ENCODE measurements at regions not wholly inside any gene's neighbourhood (a gene's known extent, or its start where the extent isn't known, plus 50 kb on each side); places are given as distances from the start of the nearest gene placed in this dataset.

- Histone ChIP-seq H3K27ac (no peak overlapping the region), H3K27me3 (replicated peaks) (no peaks in the 10 kb centered on the region), H3K36me3 (replicated peaks) (no peaks in the 10 kb centered on the region), H3K4me3 (ENCODE audit: low read depth, low read length) (no peak overlapping the region)
- no peak for DNase-seq
- TF ChIP-seq CTCF (IDR thresholded peaks at IDR 0.05; ENCODE audit: low read depth, low read length, missing control alignments): no peak
- in situ Hi-C loops (cut with HindIII; ENCODE audit: low pct_ligation_motif_present, low sequenced_read_pairs): no loop called here
Measured at GRCh38 chr1:234861761-234862160, 251.8 kb upstream of the IRF2BP2 start.

DNA sequence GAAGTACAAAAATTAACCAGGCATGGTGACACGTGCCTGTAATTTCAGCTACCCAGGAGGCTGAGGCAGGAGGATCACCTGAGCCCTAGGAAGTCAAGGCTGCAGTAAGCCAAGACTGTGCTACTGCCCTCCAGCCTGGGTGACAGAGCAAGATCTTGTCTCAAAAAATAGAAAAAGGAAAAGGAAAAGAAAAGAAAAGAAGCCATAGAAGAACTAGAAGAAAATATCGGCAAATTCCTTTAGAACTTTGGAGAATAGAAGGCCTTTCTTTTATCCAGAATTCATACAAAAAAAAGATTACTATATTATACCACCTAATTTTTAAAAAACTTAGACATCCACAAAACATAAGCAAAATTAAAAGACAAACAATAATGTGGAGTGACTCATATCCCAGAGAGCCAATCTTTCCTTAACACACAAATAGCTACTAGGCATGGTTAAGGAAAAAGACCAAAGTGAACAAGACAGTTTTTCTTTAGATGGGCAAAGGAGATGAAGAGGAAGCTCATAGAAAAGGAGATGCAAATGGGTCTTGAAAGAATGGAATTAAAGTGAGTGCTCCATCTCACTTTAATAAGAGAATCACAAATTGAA is 251.1 kb upstream of the IRF2BP2 start:
- H3K36me3 ChIP-seq (replicated peaks): no peaks in the 10 kb centered on the region
- no peak overlapping the region for H3K4me3 ChIP-seq (ENCODE audit: low read depth, low read length)
- no peak for DNase-seq
- TF ChIP-seq CTCF (IDR thresholded peaks at IDR 0.05; ENCODE audit: low read depth, low read length, missing control alignments): no peak
- no peaks in the 10 kb centered on the region for H3K27me3 ChIP-seq (replicated peaks)
- no peak overlapping the region for H3K27ac ChIP-seq
- in situ Hi-C loops (cut with HindIII; ENCODE audit: low pct_ligation_motif_present, low sequenced_read_pairs): no loop called here

DNA sequence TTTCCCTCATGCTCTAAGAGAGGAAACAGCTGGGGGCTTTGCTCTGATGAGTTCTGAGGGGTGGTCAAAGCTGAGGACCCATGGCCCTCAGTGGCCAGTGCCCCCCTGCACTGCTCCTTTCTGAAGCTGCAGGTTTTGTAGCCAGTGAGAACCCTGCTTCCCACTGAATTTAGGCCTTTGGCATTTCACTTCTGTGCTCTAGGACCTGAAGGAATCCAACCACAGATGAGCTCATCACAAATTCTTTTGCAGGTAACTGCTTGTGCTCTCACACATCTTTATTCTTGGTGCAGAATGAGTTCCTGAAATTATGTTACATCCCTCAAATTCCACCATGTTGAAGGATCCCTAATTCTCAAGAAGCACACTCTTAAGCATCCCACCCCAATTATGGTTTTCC is 248.7 kb upstream of the IRF2BP2 start:
- no peak for TF ChIP-seq CTCF (IDR thresholded peaks at IDR 0.05; ENCODE audit: low read depth, low read length, missing control alignments)
- H3K36me3 ChIP-seq (replicated peaks): no peaks in the 10 kb centered on the region
- in situ Hi-C loops (cut with HindIII; ENCODE audit: low pct_ligation_motif_present, low sequenced_read_pairs): loop anchor here (10.0 kb wide), 1 partner anchor 216 kb away; no protein-coding TSS in a partner anchor
- no peak overlapping the region for H3K4me3 ChIP-seq (ENCODE audit: low read depth, low read length)
- no peaks in the 10 kb centered on the region for H3K27me3 ChIP-seq (replicated peaks)
- H3K27ac ChIP-seq: no peak overlapping the region
- no peak for DNase-seq

- Histone ChIP-seq H3K27me3 (replicated peaks) (no peaks in the 10 kb centered on the region), H3K4me3 (ENCODE audit: low read depth, low read length) (no peak overlapping the region), H3K36me3 (replicated peaks) (no peaks in the 10 kb centered on the region), H3K27ac (no peak overlapping the region)
- no peak for TF ChIP-seq CTCF (IDR thresholded peaks at IDR 0.05; ENCODE audit: low read depth, low read length, missing control alignments)
- in situ Hi-C loops (cut with HindIII; ENCODE audit: low pct_ligation_motif_present, low sequenced_read_pairs): loop anchor here (10.0 kb wide), 1 partner anchor 218 kb away; no protein-coding TSS in a partner anchor
- DNase-seq: no peak
Measured at GRCh38 chr1:234856845-234857245, 246.9 kb upstream of the IRF2BP2 start.

DNA sequence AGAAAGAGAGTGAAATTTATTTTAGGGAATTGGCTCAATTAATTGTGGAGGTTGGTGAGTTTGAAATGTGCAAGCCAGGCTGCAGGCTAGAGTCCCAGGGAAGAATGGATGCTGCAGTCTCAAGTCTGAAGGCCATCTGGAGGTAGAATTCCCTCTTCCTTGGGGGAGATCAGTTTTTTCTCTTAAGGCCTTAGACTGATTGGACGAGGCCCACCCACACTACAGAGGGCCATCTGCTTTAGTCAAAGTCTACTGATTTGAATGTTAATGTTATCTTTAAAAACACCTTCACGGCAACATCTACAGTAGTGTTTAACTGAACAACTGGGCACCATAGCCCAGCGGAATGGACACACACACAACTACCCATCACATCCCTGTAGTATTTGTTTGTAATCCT is 245.9 kb upstream of the IRF2BP2 start:
- no peaks in the 10 kb centered on the region for H3K36me3 ChIP-seq (replicated peaks)
- no peak overlapping the region for H3K4me3 ChIP-seq (ENCODE audit: low read depth, low read length)
- no peaks in the 10 kb centered on the region for H3K27me3 ChIP-seq (replicated peaks)
- in situ Hi-C loops (cut with HindIII; ENCODE audit: low pct_ligation_motif_present, low sequenced_read_pairs): loop anchor here (10.0 kb wide), 1 partner anchor 219 kb away; no protein-coding TSS in a partner anchor
- TF ChIP-seq CTCF (IDR thresholded peaks at IDR 0.05; ENCODE audit: low read depth, low read length, missing control alignments): no peak
- DNase-seq: no peak
- H3K27ac ChIP-seq: no peak overlapping the region

DNA sequence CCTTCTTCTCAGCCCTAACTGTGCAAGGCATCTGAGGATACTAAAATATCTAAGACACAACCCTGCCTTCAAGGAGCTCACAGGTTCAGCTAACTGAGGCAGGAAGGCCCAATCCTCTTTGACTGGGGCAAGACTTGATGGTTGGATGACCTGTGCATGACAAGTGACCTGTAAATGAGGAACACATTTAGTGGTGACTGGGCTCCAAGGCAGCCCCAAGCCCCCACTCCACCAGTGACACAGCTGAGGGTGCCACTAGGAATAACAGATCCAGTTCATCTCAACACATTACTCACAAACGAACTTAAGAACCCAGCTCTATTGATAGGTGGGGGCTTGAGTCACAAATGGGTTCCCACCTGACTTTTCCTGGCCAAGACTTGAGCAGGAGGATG is 244.7 kb upstream of the IRF2BP2 start:
- no peaks in the 10 kb centered on the region for H3K27me3 ChIP-seq (replicated peaks)
- no peak for TF ChIP-seq CTCF (IDR thresholded peaks at IDR 0.05; ENCODE audit: low read depth, low read length, missing control alignments)
- no peaks in the 10 kb centered on the region for H3K36me3 ChIP-seq (replicated peaks)
- H3K27ac ChIP-seq: no peak overlapping the region
- in situ Hi-C loops (cut with HindIII; ENCODE audit: low pct_ligation_motif_present, low sequenced_read_pairs): loop anchor here (10.0 kb wide), 1 partner anchor 220 kb away; no protein-coding TSS in a partner anchor
- H3K4me3 ChIP-seq (ENCODE audit: low read depth, low read length): no peak overlapping the region
- DNase-seq: no peak

Measured in brain microvascular endothelial cell (primary cell).